ENCODE measurements at regions not wholly inside any gene's neighbourhood (a gene's known extent, or its start where the extent isn't known, plus 50 kb on each side); places are given as distances from the start of the nearest gene placed in this dataset.
A peak's percentile ranks its signal among the peaks of the same experiment; 100 is the strongest.
"Not testable (repeated sequence)": the region's sequence is repeated elsewhere in the genome, so short reads cannot be mapped to it uniquely, and the experiment has no call there.

DNA sequence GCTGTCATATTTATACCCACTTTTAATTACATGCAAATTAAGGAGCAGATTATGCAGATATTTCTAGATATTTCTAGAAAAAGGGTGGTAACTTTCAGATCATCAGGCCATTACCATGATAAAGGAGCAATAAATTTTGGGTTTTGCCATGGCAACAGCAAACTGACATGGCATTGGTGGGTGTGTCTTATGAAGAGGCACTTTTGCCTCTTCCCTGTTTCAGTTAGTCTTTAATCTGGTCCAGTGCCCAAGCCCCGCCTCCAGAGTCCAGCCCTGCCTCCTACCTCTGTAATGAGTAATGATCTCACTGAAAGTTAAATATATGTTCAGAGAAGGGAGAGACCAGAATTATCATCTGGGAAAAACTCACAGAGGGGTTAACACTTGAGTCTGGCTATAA, 124.8 kb downstream of the SCG2 start:
- H3K9me3 ChIP-seq (ENCODE audit: control insufficient read depth, low read length) = no peaks in the 10 kb centered on the region
- H3K27ac ChIP-seq (ENCODE audit: low read depth, low read length, severe bottlenecking) = no peak overlapping the region
- H3K4me1 ChIP-seq (ENCODE audit: control insufficient read depth, insufficient read depth, low read length, poor library complexity, severe bottlenecking) = no peaks in the 10 kb centered on the region
- H3K36me3 ChIP-seq (ENCODE audit: control insufficient read depth, insufficient read depth, low read length) = no peaks in the 10 kb centered on the region
- WGBS, 2 experiments (ENCODE audit: insufficient coverage in 2 of 2) = no CpG with 5 or more reads among the region's 1 CpG
- no peak overlapping the region for H3K4me3 ChIP-seq (ENCODE audit: extremely low read depth, insufficient read depth, low read length, poor library complexity, severe bottlenecking)

DNA sequence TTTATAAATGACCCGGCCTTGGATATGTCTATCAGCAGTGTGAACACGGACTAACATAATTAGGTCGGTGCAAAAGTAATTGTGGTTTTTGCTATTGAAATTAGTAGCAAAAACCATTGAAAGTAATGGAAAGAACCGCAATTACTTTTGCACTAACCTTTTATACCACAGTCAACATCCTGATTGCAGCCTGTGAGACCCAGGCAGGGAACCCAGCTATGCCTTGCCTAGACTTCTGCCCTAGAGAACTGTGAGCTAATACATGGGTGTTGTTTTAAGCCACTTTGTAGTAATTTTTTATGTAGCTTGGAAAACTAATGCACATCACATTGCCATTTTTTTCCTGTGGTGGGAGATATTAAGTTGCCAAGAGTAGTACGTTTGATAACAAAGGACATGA, 120.7 kb downstream of the SCG2 start:
- Histone ChIP-seq H3K4me3 (ENCODE audit: extremely low read depth, insufficient read depth, low read length, poor library complexity, severe bottlenecking) (no peak overlapping the region), H3K4me1 (ENCODE audit: control insufficient read depth, insufficient read depth, low read length, poor library complexity, severe bottlenecking) (no peaks in the 10 kb centered on the region), H3K9me3 (ENCODE audit: control insufficient read depth, low read length) (no peaks in the 10 kb centered on the region), H3K27ac (ENCODE audit: low read depth, low read length, severe bottlenecking) (no peak overlapping the region), H3K36me3 (ENCODE audit: control insufficient read depth, insufficient read depth, low read length) (no peaks in the 10 kb centered on the region)
- 85 to 89% methylated on average over 2 to 3 of the region's 5 CpGs for WGBS, 2 experiments (ENCODE audit: insufficient coverage in 2 of 2)

DNA sequence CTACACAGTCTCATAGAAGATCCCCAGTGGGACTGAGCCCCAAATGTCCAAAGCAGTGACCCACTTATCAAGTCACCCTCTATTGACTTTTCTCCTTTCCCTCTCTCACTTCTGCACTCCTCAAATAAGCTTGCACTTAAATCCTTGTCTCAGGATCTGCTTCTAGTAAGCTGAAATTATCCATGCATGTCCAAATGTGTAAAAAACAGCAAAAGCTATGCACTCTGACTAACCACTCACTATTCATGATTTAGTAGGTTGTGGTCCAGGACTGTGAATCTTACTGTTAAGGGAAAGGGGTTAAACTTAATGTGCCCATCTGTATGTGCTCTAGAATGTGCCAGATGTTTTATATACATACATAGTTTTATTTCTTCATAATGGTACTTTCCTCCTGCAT, 115.4 kb downstream of the SCG2 start:
- no peak overlapping the region for H3K27ac ChIP-seq (ENCODE audit: low read depth, low read length, severe bottlenecking)
- peaks cover 11% of the 10 kb centered on the region for H3K4me1 ChIP-seq (ENCODE audit: control insufficient read depth, insufficient read depth, low read length, poor library complexity, severe bottlenecking)
- no peaks in the 10 kb centered on the region for H3K36me3 ChIP-seq (ENCODE audit: control insufficient read depth, insufficient read depth, low read length)
- H3K9me3 ChIP-seq (ENCODE audit: control insufficient read depth, low read length) = peaks cover 4% of the 10 kb centered on the region
- no peak overlapping the region for H3K4me3 ChIP-seq (ENCODE audit: extremely low read depth, insufficient read depth, low read length, poor library complexity, severe bottlenecking)

DNA sequence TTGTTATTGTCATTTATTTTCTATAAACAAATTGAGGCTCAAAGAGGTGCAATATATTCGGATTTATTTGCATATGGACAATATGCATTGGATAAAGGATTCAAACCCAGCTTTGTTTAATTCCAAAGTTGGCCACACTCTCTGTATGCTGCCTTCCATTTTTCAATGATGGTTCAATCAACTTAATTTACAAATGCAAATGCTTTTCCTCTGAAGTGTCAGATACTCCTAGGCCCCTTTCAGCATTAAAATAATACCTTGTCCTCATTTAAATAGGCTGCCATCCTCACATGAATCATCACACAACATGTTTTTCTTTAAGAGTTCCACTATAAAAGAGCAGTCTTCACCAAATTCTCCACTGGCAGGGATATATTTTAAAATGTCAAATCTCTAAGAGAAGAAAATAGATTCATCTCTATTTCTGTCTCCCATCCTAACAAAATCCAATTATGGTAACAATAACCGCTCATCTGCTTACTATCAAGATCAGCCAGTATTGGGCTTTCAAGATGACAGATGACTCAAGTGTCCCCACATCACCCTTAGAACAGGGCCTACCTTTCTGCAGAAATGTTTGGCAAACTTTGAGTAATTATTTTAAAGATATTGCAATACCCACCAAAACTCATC, 114.8 kb downstream of the SCG2 start:
- no peak overlapping the region for H3K4me3 ChIP-seq (ENCODE audit: extremely low read depth, insufficient read depth, low read length, poor library complexity, severe bottlenecking)
- WGBS, 2 experiments (ENCODE audit: insufficient coverage in 2 of 2) = 63% methylated on average over 1 of the region's 2 CpGs; no CpG with 5 or more reads in 1 of the 2 experiments
- H3K36me3 ChIP-seq (ENCODE audit: control insufficient read depth, insufficient read depth, low read length) = no peaks in the 10 kb centered on the region
- H3K9me3 ChIP-seq (ENCODE audit: control insufficient read depth, low read length) = peaks cover 4% of the 10 kb centered on the region
- H3K27ac ChIP-seq (ENCODE audit: low read depth, low read length, severe bottlenecking) = no peak overlapping the region
- H3K4me1 ChIP-seq (ENCODE audit: control insufficient read depth, insufficient read depth, low read length, poor library complexity, severe bottlenecking) = peaks cover 11% of the 10 kb centered on the region

DNA sequence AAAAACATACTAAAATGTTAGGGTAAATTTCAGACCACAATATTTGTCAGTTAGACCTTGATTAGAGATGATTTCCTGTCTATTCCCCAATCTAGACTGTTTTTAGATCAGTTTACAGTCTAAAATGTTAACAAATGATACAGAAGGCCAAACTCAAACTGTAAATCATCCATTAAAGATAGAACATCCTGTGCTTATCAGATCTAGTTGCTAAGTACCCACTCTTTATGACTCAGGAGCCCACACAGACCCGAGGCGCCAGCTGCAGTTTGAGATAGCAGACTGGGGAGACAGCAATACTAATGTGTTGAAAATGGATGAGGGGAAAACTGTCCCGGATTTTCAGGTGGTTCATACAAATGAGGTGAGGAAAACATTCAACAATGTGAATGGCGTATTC, 113.3 kb downstream of the SCG2 start:
- no peak overlapping the region for H3K4me3 ChIP-seq (ENCODE audit: extremely low read depth, insufficient read depth, low read length, poor library complexity, severe bottlenecking)
- peak overlapping the region; percentile 1 for H3K27ac ChIP-seq (ENCODE audit: low read depth, low read length, severe bottlenecking)
- no peaks in the 10 kb centered on the region for H3K36me3 ChIP-seq (ENCODE audit: control insufficient read depth, insufficient read depth, low read length)
- WGBS, 2 experiments (ENCODE audit: insufficient coverage in 2 of 2) = 87 to 90% methylated on average over 2 to 3 of the region's 4 CpGs
- peaks cover 4% of the 10 kb centered on the region for H3K9me3 ChIP-seq (ENCODE audit: control insufficient read depth, low read length)
- peaks cover 11% of the 10 kb centered on the region for H3K4me1 ChIP-seq (ENCODE audit: control insufficient read depth, insufficient read depth, low read length, poor library complexity, severe bottlenecking)

DNA sequence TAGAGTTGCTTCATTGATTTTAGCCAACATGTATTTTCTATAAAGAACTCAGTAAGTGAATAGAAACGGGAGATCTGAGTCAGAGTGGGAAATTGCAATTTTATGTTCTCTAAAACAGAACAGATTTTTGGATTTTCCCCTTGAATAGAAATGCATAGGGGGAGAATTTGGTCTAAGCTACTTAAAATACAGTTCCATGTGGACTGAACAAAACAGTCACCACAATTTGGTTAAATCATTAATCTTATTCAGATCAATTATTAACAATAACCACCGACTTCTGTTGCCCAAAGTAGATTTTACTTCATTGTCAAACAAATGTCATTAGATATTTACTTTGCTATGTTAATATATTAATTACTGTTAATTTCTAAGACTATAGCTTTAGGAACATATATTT, 107.7 kb downstream of the SCG2 start:
- Histone ChIP-seq H3K36me3 (ENCODE audit: control insufficient read depth, insufficient read depth, low read length) (no peaks in the 10 kb centered on the region), H3K27ac (ENCODE audit: low read depth, low read length, severe bottlenecking) (no peak overlapping the region), H3K4me3 (ENCODE audit: extremely low read depth, insufficient read depth, low read length, poor library complexity, severe bottlenecking) (no peak overlapping the region), H3K9me3 (ENCODE audit: control insufficient read depth, low read length) (peaks cover 4% of the 10 kb centered on the region), H3K4me1 (ENCODE audit: control insufficient read depth, insufficient read depth, low read length, poor library complexity, severe bottlenecking) (no peaks in the 10 kb centered on the region)
- WGBS, 2 experiments (ENCODE audit: insufficient coverage in 2 of 2) = no CpG with 5 or more reads among the region's 2 CpGs

DNA sequence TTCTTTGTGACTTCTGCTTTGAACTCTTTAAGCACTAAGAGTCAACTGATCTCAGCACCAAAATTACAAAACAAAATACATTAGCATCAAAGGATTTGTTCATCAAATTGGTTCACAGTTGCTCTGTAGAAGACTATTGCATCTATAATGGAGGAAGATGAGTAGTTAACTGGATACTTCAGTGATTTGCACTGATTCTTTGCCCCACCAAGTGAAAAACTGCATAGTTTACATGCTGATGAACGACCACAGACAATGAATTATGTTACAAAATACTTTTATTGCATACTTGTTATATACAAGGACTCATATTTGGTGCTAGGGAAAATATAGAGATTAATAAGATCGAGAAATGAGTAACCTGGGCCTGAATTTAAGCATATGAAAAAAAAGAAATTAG, 107.2 kb downstream of the SCG2 start:
- Histone ChIP-seq H3K4me1 (ENCODE audit: control insufficient read depth, insufficient read depth, low read length, poor library complexity, severe bottlenecking) (no peaks in the 10 kb centered on the region), H3K4me3 (ENCODE audit: extremely low read depth, insufficient read depth, low read length, poor library complexity, severe bottlenecking) (no peak overlapping the region), H3K9me3 (ENCODE audit: control insufficient read depth, low read length) (peaks cover 2% of the 10 kb centered on the region), H3K27ac (ENCODE audit: low read depth, low read length, severe bottlenecking) (no peak overlapping the region), H3K36me3 (ENCODE audit: control insufficient read depth, insufficient read depth, low read length) (no peaks in the 10 kb centered on the region)
- WGBS, 2 experiments (ENCODE audit: insufficient coverage in 2 of 2) = no CpG with 5 or more reads among the region's 2 CpGs

DNA sequence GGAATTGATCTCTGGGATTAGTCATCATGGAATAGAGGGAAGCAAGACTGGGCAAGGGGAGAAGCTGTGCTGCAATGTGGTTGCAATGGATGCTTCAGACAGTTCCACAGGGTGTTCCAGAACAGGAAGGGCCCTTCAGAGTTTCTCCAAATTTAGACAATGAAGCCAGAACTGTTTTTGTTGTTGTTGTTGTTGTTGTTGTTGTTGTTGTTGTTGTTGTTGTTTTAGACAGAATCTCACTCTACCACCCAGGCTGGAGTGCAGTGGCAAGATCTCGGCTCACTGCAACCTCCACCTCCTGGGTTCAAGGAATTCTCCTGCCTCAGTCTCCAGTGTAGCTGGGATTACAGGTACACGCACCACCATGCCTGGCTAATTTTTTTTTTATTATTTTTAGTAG, 105.3 kb downstream of the SCG2 start:
- H3K9me3 ChIP-seq (ENCODE audit: control insufficient read depth, low read length); H3K27ac ChIP-seq (ENCODE audit: low read depth, low read length, severe bottlenecking); H3K4me3 ChIP-seq (ENCODE audit: extremely low read depth, insufficient read depth, low read length, poor library complexity, severe bottlenecking); H3K4me1 ChIP-seq (ENCODE audit: control insufficient read depth, insufficient read depth, low read length, poor library complexity, severe bottlenecking); H3K36me3 ChIP-seq (ENCODE audit: control insufficient read depth, insufficient read depth, low read length): not testable (repeated sequence)
- 86 to 100% methylated on average over 1 to 2 of the region's 2 CpGs for WGBS, 2 experiments (ENCODE audit: insufficient coverage in 2 of 2)

DNA sequence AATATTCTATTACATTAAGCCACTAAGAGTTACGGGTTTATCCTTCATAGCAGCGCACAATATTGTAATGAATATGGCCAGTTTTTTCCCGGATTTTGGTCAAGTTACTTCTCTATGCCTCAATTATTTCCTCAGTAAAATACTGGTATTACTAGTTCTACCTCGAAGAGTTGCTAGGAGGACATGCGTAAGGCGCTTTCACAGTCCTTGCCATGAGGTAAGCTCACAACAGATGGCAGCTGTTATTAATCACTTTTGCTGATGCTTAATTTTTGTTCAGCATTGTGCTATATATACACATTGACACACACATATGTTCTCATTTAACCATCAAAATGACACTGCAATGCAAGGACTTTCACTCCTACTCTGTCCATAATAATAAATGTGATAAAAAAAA, 101.5 kb downstream of the SCG2 start:
- H3K4me1 ChIP-seq (ENCODE audit: control insufficient read depth, insufficient read depth, low read length, poor library complexity, severe bottlenecking) = no peaks in the 10 kb centered on the region
- H3K9me3 ChIP-seq (ENCODE audit: control insufficient read depth, low read length) = no peaks in the 10 kb centered on the region
- no peak overlapping the region for H3K27ac ChIP-seq (ENCODE audit: low read depth, low read length, severe bottlenecking)
- no peak overlapping the region for H3K4me3 ChIP-seq (ENCODE audit: extremely low read depth, insufficient read depth, low read length, poor library complexity, severe bottlenecking)
- no peaks in the 10 kb centered on the region for H3K36me3 ChIP-seq (ENCODE audit: control insufficient read depth, insufficient read depth, low read length)
- WGBS, 2 experiments (ENCODE audit: insufficient coverage in 2 of 2) = 97 to 98% methylated on average over 4 of the region's 6 CpGs

DNA sequence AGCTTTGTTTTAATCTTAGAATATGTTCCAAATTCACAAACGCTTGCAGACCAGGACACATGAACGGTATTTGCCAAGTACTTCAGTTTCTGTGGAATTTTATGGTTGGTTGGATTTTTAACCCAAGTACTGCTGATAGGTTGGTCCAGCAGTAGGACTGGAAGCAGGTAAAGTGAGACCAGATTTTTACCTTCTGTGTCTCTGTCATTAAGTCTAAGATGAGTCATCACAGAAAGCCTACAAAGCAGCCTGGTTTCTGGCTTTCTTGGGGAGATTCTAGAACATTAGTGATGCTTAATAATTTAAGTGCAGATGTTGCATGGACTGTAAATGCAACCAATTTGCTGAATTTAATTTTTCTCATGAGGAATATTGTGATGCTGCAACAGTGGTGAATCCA, 100.5 kb downstream of the SCG2 start:
- Histone ChIP-seq H3K9me3 (ENCODE audit: control insufficient read depth, low read length) (no peaks in the 10 kb centered on the region), H3K36me3 (ENCODE audit: control insufficient read depth, insufficient read depth, low read length) (no peaks in the 10 kb centered on the region), H3K4me1 (ENCODE audit: control insufficient read depth, insufficient read depth, low read length, poor library complexity, severe bottlenecking) (no peaks in the 10 kb centered on the region), H3K4me3 (ENCODE audit: extremely low read depth, insufficient read depth, low read length, poor library complexity, severe bottlenecking) (no peak overlapping the region), H3K27ac (ENCODE audit: low read depth, low read length, severe bottlenecking) (no peak overlapping the region)
- WGBS, 2 experiments (ENCODE audit: insufficient coverage in 2 of 2) = 84 to 100% methylated on average over 1 to 2 of the region's 2 CpGs

DNA sequence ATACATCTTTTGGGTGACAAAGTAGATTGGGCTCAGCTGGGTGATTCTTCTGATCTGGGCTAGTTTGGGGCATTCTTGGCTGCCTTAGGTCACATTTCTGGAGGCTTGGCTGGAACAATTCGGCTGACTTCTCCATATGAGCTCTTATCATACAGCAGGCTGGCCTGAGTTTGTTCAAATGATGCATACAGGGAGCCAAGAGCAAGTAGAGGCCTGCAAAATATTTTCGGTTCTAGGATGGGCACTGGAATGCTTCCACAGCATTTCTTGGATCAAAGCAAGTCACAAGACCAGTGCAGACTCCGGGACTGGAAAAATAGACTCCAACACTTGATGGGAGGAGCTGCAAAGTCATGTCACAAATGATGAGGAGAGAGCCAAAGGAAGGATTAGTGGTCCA, 98.4 kb downstream of the SCG2 start:
- Histone ChIP-seq H3K27ac (ENCODE audit: low read depth, low read length, severe bottlenecking) (no peak overlapping the region), H3K4me1 (ENCODE audit: control insufficient read depth, insufficient read depth, low read length, poor library complexity, severe bottlenecking) (no peaks in the 10 kb centered on the region), H3K9me3 (ENCODE audit: control insufficient read depth, low read length) (no peaks in the 10 kb centered on the region), H3K36me3 (ENCODE audit: control insufficient read depth, insufficient read depth, low read length) (no peaks in the 10 kb centered on the region), H3K4me3 (ENCODE audit: extremely low read depth, insufficient read depth, low read length, poor library complexity, severe bottlenecking) (no peak overlapping the region)
- WGBS, 2 experiments (ENCODE audit: insufficient coverage in 2 of 2) = 86 to 93% methylated on average over 3 of the region's 3 CpGs
